ENCODE measurements at regions not wholly inside any gene's neighbourhood (a gene's known extent, or its start where the extent isn't known, plus 50 kb on each side); places are given as distances from the start of the nearest gene placed in this dataset.

DNA sequence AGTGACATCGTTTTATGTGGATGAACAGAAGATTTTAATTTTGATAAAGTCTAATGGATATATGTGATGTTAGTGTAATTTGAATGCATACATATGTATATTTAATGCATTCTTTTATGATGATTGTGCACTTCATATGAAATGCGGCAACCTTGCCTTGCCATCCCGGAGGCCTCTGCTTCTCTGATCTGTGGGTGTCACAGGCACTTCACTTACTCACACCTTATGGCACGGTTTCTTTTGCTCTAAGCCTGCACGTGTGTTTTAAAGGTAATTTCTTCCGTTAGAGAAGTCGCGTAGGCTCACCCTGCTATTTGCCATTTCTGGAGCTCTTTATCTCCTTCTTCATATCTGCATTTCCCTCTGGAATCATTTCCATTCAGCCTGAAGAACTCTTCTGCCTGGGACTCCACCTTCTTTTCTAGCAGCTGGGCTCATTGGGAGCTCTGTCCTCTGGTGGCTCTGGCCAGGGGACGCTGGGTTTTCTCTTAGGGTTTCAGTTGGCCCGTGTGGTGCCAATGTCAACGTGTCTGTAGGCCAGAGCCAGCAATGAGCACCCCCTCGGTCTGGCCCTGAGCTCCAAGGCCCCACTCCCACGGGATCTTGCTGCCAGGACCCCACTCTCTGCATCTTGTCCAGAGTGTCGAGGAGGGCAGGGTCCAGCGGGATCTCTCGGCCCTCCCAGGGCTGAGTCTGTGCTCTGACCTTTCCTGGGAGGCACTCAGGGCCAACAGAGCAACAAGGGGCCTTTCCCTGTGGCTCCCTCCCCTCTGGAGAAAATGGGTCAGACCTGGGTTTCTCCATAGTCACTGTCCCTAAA, 97.3 kb downstream of the RTP5 start:
- H3K27ac Mint-ChIP-seq, result no peak overlapping the region; a peak in 1 of 7 replicates

More for the DNA sequence above, 97.3 kb downstream of the RTP5 start:
- Histone ChIP-seq H3K27me3 (ENCODE audit: insufficient read depth, low read length) (no peaks in the 10 kb centered on the region), H3K4ac (ENCODE audit: low read depth, low read length) (no peak overlapping the region), H3K9ac (ENCODE audit: extremely low read depth, insufficient read length, low read length) (no peak overlapping the region), H3K23ac (ENCODE audit: insufficient read length, low read depth, low read length) (no peak overlapping the region), H2BK12ac (ENCODE audit: insufficient read length, low read depth, low read length) (no peak overlapping the region), H2BK15ac (ENCODE audit: low read depth, low read length) (no peak overlapping the region), H4K91ac (ENCODE audit: insufficient read length, low read depth, low read length) (no peak overlapping the region), H3K14ac (ENCODE audit: insufficient read depth, low read length) (no peak overlapping the region), H4K20me1 (ENCODE audit: control insufficient read depth, insufficient read depth, insufficient read length) (no peaks in the 10 kb centered on the region), H2AK5ac (ENCODE audit: insufficient read length, low read length) (no peak overlapping the region), H2BK120ac (ENCODE audit: low read depth, low read length, poor library complexity, severe bottlenecking) (no peak overlapping the region), H3K79me1 (ENCODE audit: insufficient read depth, low read depth, low read length, poor library complexity, severe bottlenecking) (no peaks in the 10 kb centered on the region), H3K27ac (ENCODE audit: insufficient read length, low read depth, low read length) (no peak overlapping the region), H4K8ac (replicated peaks; ENCODE audit: insufficient read length, low read depth, low read length) (no peak overlapping the region), H4K5ac (ENCODE audit: insufficient read length, low read depth, low read length) (no peak overlapping the region), H3K56ac (ENCODE audit: insufficient read length, low read depth, low read length) (no peak overlapping the region), H2AFZ (ENCODE audit: low read length) (no peak overlapping the region), H3K4me2 (ENCODE audit: insufficient read depth, insufficient read length, low read length) (no peak overlapping the region), H3K9me3 (ENCODE audit: control insufficient read depth, low read depth, low read length) (no peaks in the 10 kb centered on the region), H3K18ac (ENCODE audit: insufficient read length, low read depth, low read length) (no peak overlapping the region), H3K23me2 (ENCODE audit: insufficient read length, low read depth, low read length, poor library complexity, severe bottlenecking) (no peaks in the 10 kb centered on the region), H3T11ph (ENCODE audit: low read length) (no peak overlapping the region), H3K4me1 (ENCODE audit: insufficient read depth, low read length) (no peaks in the 10 kb centered on the region), H2BK5ac (ENCODE audit: insufficient read length, low read length) (no peak overlapping the region), H2BK20ac (ENCODE audit: low read depth, low read length, poor library complexity, severe bottlenecking) (no peak overlapping the region), H3K79me2 (ENCODE audit: insufficient read depth, low read length) (peaks cover 2% of the 10 kb centered on the region; the same call in 1 of the 2 replicates)
- peaks cover 0 to 7% of the 10 kb centered on the region in 2 experiments; a peak in 3 of 5 replicates for H3K9me3 Mint-ChIP-seq
- no CpG with 5 or more reads among the region's 16 CpGs for WGBS (ENCODE audit: extremely low coverage, insufficient read length, low lambda C conversion rate)
- H3K4me1 Mint-ChIP-seq, result peaks cover 5 to 13% of the 10 kb centered on the region in 2 experiments
- no peak for DNase-seq
- TF ChIP-seq, protein P1, sequence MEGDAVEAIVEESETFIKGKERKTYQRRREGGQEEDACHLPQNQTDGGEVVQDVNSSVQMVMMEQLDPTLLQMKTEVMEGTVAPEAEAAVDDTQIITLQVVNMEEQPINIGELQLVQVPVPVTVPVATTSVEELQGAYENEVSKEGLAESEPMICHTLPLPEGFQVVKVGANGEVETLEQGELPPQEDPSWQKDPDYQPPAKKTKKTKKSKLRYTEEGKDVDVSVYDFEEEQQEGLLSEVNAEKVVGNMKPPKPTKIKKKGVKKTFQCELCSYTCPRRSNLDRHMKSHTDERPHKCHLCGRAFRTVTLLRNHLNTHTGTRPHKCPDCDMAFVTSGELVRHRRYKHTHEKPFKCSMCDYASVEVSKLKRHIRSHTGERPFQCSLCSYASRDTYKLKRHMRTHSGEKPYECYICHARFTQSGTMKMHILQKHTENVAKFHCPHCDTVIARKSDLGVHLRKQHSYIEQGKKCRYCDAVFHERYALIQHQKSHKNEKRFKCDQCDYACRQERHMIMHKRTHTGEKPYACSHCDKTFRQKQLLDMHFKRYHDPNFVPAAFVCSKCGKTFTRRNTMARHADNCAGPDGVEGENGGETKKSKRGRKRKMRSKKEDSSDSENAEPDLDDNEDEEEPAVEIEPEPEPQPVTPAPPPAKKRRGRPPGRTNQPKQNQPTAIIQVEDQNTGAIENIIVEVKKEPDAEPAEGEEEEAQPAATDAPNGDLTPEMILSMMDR (conservative IDR thresholded peaks at IDR 0.05), result no peak
- H3K36me3 Mint-ChIP-seq (ENCODE audit: insufficient read depth in 1 of 3, low read depth in 3 of 3), result peaks cover under 1 to 8% (median 3%) of the 10 kb centered on the region in 3 experiments; a peak in 4 of 7 replicates
- H3K4me3 Mint-ChIP-seq, result no peak overlapping the region
- H3K27me3 Mint-ChIP-seq (ENCODE audit: low read depth), result no peaks in the 10 kb centered on the region; the same call in none of the 2 replicates
